Suprapubic skin (tissue), 4 donors: ENCODE measurements at regions not wholly inside any gene's neighbourhood (a gene's known extent, or its start where the extent isn't known, plus 50 kb on each side); places are given as distances from the start of the nearest gene placed in this dataset.

ENCODE experiments used
- POLR2A ChIP-seq, 2 donors: fragments of 450-650 bp; IDR thresholded peaks; one replicate each; pipeline ENCODE4 v1.6.1; 2017; ENCODE audit warnings: antibody characterized with exemption in 2 of 2, mild to moderate bottlenecking in 2 of 2, moderate library complexity in 2 of 2
- POLR2AphosphoS5 ChIP-seq, 3 donors: sonication (generic); formaldehyde crosslinking; IDR thresholded peaks; one replicate each; pipeline ENCODE4 v1.6.1; 2017; ENCODE audit warnings: antibody characterized with exemption in 3 of 3

DNA sequence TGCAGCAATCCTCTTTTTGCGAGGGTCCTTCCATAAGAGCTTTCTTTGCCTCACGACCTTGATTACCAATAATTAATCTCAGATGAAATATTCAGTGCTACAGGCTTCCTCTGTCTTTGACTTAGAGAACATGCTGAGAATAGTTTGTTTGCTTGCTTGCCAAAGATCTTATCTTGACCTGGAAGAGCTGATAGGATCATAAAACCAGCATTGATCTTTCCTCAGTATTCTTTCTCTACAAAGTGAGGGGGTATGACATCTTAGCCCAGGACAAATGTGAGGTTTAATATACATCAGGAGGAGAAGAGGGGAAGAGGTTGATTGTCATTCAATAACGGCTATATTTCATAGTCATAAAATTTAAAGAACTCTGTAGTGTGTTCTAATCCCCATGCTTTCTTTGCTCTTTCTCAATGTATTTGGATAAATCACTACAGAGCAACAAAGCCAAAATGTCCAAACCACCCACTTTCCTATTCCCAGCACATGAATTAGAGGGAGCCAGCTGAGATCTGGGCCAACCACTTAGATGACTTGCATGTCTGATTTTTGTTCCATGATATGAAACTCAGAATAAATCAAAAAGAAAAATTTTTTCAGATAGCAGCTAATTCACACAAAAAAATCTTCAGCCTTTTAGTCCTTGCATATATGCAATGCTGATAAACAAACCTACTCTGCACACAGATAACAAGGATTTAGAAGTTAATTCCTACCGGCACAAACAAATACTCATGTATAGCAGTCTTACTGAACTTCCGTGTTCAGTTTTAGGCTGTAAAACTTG is 50.5 kb upstream of the IPO9 start:
- no peak for TF ChIP-seq POLR2AphosphoS5 (IDR thresholded peaks at IDR 0.05)
- no peak for TF ChIP-seq POLR2A (IDR thresholded peaks at IDR 0.05)
